ENCODE measurements at regions not wholly inside any gene's neighbourhood (a gene's known extent, or its start where the extent isn't known, plus 50 kb on each side); places are given as distances from the start of the nearest gene placed in this dataset.

DNA sequence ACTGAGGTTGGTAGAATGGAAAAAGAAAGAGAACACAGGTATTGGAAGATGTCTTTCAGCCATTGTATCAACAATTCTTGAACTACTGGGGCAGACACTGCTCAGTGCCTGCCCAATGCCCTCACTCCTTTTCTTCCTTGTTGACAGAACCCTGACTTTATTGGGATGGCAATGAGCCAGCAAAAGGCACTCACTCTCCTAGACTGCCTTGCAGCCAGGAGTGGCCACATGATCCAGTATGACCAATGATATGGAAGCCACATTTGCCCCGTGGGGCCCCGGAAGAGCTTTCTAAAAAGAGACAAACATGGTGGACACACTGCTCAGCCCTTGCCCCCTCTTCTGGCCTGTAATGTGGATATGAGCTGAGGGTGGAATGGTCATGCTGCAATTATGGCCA, 88.6 kb upstream of the ZNF716 start:
- no peaks in the 10 kb centered on the region for H3K27me3 Mint-ChIP-seq
- Histone ChIP-seq H3K36me3 (ENCODE audit: control insufficient read depth in 2 of 2, extremely low read depth in 1 of 2, insufficient read depth in 1 of 2, low read length in 1 of 2) (no peaks in the 10 kb centered on the region), H3K27me3 (replicated peaks in 1 of 2; ENCODE audit: control insufficient read depth in 2 of 2, extremely low read depth in 1 of 2, insufficient read depth in 2 of 2, low read length in 1 of 2) (no peaks in the 10 kb centered on the region), H3K27ac (ENCODE audit: low read length) (no peak overlapping the region), H3K4me1 (ENCODE audit: control insufficient read depth in 1 of 2, extremely low read depth in 1 of 2, insufficient read depth in 2 of 2, low read length in 2 of 2) (no peaks in the 10 kb centered on the region), H3K4me3 (ENCODE audit: control insufficient read depth in 1 of 2, extremely low read depth in 1 of 2, low read length in 1 of 2) (no peak overlapping the region), H3K9me3 (no peaks in the 10 kb centered on the region)
- peaks cover 2% of the 10 kb centered on the region for H3K36me3 Mint-ChIP-seq
- POLR2A ChIA-PET: no interaction called here
- ATAC-seq (replicated peaks in 1 of 4) (no peak), DNase-seq (no peak)
- 93% methylated on average over 2 of the region's 2 CpGs for WGBS (ENCODE audit: insufficient coverage)
- no peaks in the 10 kb centered on the region for H3K4me1 Mint-ChIP-seq
- CTCF ChIA-PET: no interaction called here
- H3K27ac Mint-ChIP-seq: no peak overlapping the region
- no peak overlapping the region for H3K4me3 Mint-ChIP-seq
- H3K9me3 Mint-ChIP-seq: peaks cover 28 to 43% (median 30%) of the 10 kb centered on the region in 3 donors

DNA sequence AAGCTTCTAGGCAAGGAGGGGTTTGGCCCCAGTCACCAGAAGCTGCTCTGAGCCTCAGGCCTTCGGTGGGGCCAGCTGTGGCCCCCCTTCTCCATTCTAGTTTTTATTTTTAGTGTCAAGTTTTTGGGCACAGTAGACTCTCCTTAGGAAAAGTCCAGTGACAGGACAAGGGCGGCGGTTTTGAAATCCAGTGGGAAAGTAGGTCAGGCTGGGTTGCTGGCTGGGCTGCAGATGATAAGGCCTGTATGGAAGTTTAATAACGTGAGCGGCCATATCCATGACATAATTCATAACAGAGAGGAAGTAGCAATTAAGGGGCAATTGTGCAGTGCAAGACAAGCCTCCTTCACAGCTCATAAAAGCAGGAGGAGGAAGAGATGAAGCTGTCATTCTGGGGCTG, 87.1 kb upstream of the ZNF716 start:
- DNase-seq (no peak), ATAC-seq (replicated peaks in 1 of 4) (no peak)
- no peak overlapping the region for H3K27ac Mint-ChIP-seq
- H3K9me3 ChIP-seq: no peaks in the 10 kb centered on the region
- no peak overlapping the region for H3K4me3 ChIP-seq (ENCODE audit: control insufficient read depth in 1 of 2, extremely low read depth in 1 of 2, low read length in 1 of 2)
- peaks cover 34 to 49% (median 34%) of the 10 kb centered on the region in 3 donors for H3K9me3 Mint-ChIP-seq
- H3K4me1 Mint-ChIP-seq: no peaks in the 10 kb centered on the region
- H3K27ac ChIP-seq (ENCODE audit: low read length): no peak overlapping the region
- CTCF ChIA-PET: no interaction called here
- H3K36me3 ChIP-seq (ENCODE audit: control insufficient read depth in 2 of 2, extremely low read depth in 1 of 2, insufficient read depth in 1 of 2, low read length in 1 of 2): no peaks in the 10 kb centered on the region
- POLR2A ChIA-PET: no interaction called here
- H3K36me3 Mint-ChIP-seq: peaks cover 2% of the 10 kb centered on the region
- no peaks in the 10 kb centered on the region for H3K27me3 Mint-ChIP-seq
- WGBS (ENCODE audit: insufficient coverage): 77% methylated on average over 3 of the region's 5 CpGs
- no peaks in the 10 kb centered on the region for H3K4me1 ChIP-seq (ENCODE audit: control insufficient read depth in 1 of 2, extremely low read depth in 1 of 2, insufficient read depth in 2 of 2, low read length in 2 of 2)
- no peaks in the 10 kb centered on the region for H3K27me3 ChIP-seq (replicated peaks in 1 of 2; ENCODE audit: control insufficient read depth in 2 of 2, extremely low read depth in 1 of 2, insufficient read depth in 2 of 2, low read length in 1 of 2)
- H3K4me3 Mint-ChIP-seq: no peak overlapping the region

DNA sequence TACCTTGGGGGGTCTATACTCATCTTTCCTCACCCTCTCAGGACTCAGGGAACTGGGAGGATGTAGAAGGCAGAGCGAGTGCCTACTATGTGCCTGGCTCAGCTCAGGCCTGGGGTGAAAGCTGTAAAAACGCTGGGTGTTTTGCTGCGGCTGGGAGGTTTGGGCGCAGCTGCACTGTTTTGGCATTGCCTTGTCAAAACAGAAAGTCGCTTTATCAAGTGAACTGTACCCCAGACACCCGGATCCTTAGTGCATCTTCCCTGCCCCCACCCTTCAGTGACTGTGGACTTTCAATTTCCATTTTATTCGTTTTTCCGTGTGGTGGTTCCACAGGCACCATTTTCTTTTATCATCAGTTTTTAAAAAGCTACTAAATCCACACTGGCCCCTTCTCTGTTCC, 86.7 kb upstream of the ZNF716 start:
- ChIA-PET POLR2A (no interaction called here), CTCF (no interaction called here)
- ATAC-seq (replicated peaks in 1 of 4): no peak
- Mint-ChIP-seq H3K27ac (no peak overlapping the region), H3K27me3 (no peaks in the 10 kb centered on the region), H3K4me1 (no peaks in the 10 kb centered on the region), H3K4me3 (no peak overlapping the region), H3K9me3 (peaks cover 36 to 49% (median 39%) of the 10 kb centered on the region in 3 donors), H3K36me3 (peaks cover 2% of the 10 kb centered on the region)
- no peak overlapping the region for H3K4me3 ChIP-seq (ENCODE audit: control insufficient read depth in 1 of 2, extremely low read depth in 1 of 2, low read length in 1 of 2)
- H3K36me3 ChIP-seq (ENCODE audit: control insufficient read depth in 2 of 2, extremely low read depth in 1 of 2, insufficient read depth in 1 of 2, low read length in 1 of 2): no peaks in the 10 kb centered on the region
- no peak overlapping the region for H3K27ac ChIP-seq (ENCODE audit: low read length)
- H3K9me3 ChIP-seq: no peaks in the 10 kb centered on the region
- 71% methylated on average over 8 of the region's 8 CpGs for WGBS (ENCODE audit: insufficient coverage)
- no peak for DNase-seq
- no peaks in the 10 kb centered on the region for H3K4me1 ChIP-seq (ENCODE audit: control insufficient read depth in 1 of 2, extremely low read depth in 1 of 2, insufficient read depth in 2 of 2, low read length in 2 of 2)
- no peaks in the 10 kb centered on the region for H3K27me3 ChIP-seq (replicated peaks in 1 of 2; ENCODE audit: control insufficient read depth in 2 of 2, extremely low read depth in 1 of 2, insufficient read depth in 2 of 2, low read length in 1 of 2)

DNA sequence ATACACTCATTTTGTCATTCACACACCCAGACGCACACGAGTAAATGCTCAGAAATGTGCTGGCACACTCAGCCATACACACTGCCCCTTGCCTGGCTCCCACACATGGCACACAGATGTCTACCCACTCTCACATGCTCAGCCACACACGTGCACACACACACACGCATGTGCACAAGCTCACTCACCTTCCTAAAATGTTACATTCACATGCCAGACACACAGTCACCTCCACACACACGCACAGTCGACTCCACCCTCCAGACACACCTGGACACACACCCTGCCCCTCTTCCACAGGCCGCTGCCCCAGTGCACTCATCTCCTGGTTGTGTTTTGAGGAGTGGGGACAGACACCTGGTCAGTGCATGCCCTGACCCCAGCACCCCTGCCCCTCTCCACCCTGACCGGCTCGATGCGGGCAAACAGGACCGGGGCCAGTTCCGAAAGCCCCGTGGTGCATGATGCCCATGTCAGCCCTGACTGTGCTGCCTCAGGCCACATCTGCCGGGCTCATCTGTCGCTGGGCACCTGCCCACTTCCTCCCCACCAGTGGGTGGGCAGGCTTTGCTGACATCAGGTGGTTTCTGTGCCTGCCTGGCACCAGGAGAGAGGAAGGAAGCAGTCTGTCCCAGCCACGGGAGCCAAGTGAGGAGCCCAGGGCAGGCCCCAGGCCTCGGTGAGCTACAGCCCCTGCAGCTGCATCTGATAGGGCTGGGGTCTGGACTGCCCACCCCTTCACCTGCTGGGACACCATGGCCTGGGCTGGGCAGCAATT, 84.9 kb upstream of the ZNF716 start:
- ChIA-PET POLR2A (no interaction called here), CTCF (no interaction called here)
- H3K4me3 ChIP-seq (ENCODE audit: control insufficient read depth in 1 of 2, extremely low read depth in 1 of 2, low read length in 1 of 2): no peak overlapping the region
- H3K27me3 Mint-ChIP-seq: no peaks in the 10 kb centered on the region
- H3K36me3 Mint-ChIP-seq: peaks cover 2% of the 10 kb centered on the region
- no peak overlapping the region for H3K4me3 Mint-ChIP-seq
- no peaks in the 10 kb centered on the region for H3K27me3 ChIP-seq (replicated peaks in 1 of 2; ENCODE audit: control insufficient read depth in 2 of 2, extremely low read depth in 1 of 2, insufficient read depth in 2 of 2, low read length in 1 of 2)
- H3K36me3 ChIP-seq (ENCODE audit: control insufficient read depth in 2 of 2, extremely low read depth in 1 of 2, insufficient read depth in 1 of 2, low read length in 1 of 2): no peaks in the 10 kb centered on the region
- H3K9me3 ChIP-seq: no peaks in the 10 kb centered on the region
- ATAC-seq (replicated peaks in 1 of 4) (no peak), DNase-seq (no peak)
- H3K27ac Mint-ChIP-seq: no peak overlapping the region
- 82% methylated on average over 16 of the region's 17 CpGs for WGBS (ENCODE audit: insufficient coverage)
- H3K4me1 ChIP-seq (ENCODE audit: control insufficient read depth in 1 of 2, extremely low read depth in 1 of 2, insufficient read depth in 2 of 2, low read length in 2 of 2): no peaks in the 10 kb centered on the region
- no peak overlapping the region for H3K27ac ChIP-seq (ENCODE audit: low read length)
- H3K9me3 Mint-ChIP-seq: peaks cover 28 to 43% (median 35%) of the 10 kb centered on the region in 3 donors
- H3K4me1 Mint-ChIP-seq: no peaks in the 10 kb centered on the region

DNA sequence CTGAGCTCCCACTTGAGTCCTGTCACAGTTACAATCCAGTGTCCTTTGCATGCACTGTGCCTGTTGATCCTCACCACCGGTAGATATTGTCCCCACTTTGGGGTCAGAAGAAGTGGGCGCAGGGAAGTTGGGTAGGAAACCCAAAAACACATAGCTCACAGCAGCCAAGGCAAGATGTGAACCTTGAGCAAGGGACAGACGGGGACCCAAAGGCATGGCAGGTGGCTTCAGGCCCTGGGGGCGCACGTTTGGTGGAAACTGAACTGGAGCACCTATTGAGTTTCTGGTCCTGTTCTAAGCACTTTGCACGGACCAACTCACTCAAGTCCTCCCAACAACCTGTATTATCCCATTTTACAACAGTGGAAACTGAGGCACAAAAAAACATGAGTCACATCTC, 82.8 kb upstream of the ZNF716 start:
- ChIA-PET CTCF (no interaction called here), POLR2A (no interaction called here)
- WGBS (ENCODE audit: insufficient coverage): 73% methylated on average over 5 of the region's 6 CpGs
- no peaks in the 10 kb centered on the region for H3K27me3 Mint-ChIP-seq
- DNase-seq: no peak
- no peak for ATAC-seq (replicated peaks in 1 of 4)
- H3K27ac ChIP-seq (ENCODE audit: low read length): no peak overlapping the region
- H3K9me3 Mint-ChIP-seq: peaks cover 22 to 40% (median 32%) of the 10 kb centered on the region in 3 donors
- no peak overlapping the region for H3K4me3 ChIP-seq (ENCODE audit: control insufficient read depth in 1 of 2, extremely low read depth in 1 of 2, low read length in 1 of 2)
- no peaks in the 10 kb centered on the region for H3K36me3 Mint-ChIP-seq
- H3K27ac Mint-ChIP-seq: no peak overlapping the region
- no peaks in the 10 kb centered on the region for H3K36me3 ChIP-seq (ENCODE audit: control insufficient read depth in 2 of 2, extremely low read depth in 1 of 2, insufficient read depth in 1 of 2, low read length in 1 of 2)
- no peaks in the 10 kb centered on the region for H3K9me3 ChIP-seq
- H3K4me1 Mint-ChIP-seq: no peaks in the 10 kb centered on the region
- no peaks in the 10 kb centered on the region for H3K4me1 ChIP-seq (ENCODE audit: control insufficient read depth in 1 of 2, extremely low read depth in 1 of 2, insufficient read depth in 2 of 2, low read length in 2 of 2)
- no peaks in the 10 kb centered on the region for H3K27me3 ChIP-seq (replicated peaks in 1 of 2; ENCODE audit: control insufficient read depth in 2 of 2, extremely low read depth in 1 of 2, insufficient read depth in 2 of 2, low read length in 1 of 2)
- no peak overlapping the region for H3K4me3 Mint-ChIP-seq

DNA sequence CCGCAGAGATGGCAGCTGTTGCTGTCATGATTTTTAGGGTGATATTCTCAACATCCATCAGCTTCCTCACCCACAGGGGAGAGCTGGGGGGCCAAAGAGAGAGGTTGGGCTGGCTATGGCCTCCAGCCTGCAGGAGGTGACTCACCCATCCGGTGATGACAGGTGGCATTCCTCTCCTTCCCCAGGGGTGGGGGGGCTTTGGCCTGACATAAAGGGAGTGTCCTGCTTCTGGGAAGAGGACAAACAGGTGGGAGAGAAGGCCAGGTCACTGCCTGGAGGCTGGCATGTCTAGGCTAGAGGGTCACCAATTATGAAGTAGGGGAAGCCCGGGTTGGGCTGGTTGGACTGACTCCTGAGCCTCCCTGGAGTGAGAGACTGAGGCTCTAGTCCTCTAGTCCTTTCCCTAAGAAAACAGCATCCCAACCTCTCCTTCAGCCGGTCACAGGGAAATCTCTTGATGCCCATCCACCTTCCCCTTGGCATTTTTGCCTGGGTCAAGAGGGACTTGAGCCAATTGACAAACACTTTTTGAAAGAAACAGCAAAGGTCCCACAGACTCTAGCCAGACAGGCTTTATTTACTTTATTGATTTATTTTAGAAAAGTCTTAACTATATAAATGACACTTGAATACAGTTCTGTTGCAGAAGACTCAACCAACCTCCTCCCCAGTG, 79.8 kb upstream of the ZNF716 start:
- H3K27me3 Mint-ChIP-seq: no peaks in the 10 kb centered on the region
- ChIA-PET POLR2A (no interaction called here), CTCF (no interaction called here)
- Histone ChIP-seq H3K9me3 (no peaks in the 10 kb centered on the region), H3K27me3 (replicated peaks in 1 of 2; ENCODE audit: control insufficient read depth in 2 of 2, extremely low read depth in 1 of 2, insufficient read depth in 2 of 2, low read length in 1 of 2) (peaks cover 0 to 2% of the 10 kb centered on the region in 2 experiments), H3K36me3 (ENCODE audit: control insufficient read depth in 2 of 2, extremely low read depth in 1 of 2, insufficient read depth in 1 of 2, low read length in 1 of 2) (no peaks in the 10 kb centered on the region), H3K4me3 (ENCODE audit: control insufficient read depth in 1 of 2, extremely low read depth in 1 of 2, low read length in 1 of 2) (no peak overlapping the region), H3K4me1 (ENCODE audit: control insufficient read depth in 1 of 2, extremely low read depth in 1 of 2, insufficient read depth in 2 of 2, low read length in 2 of 2) (no peaks in the 10 kb centered on the region), H3K27ac (ENCODE audit: low read length) (no peak overlapping the region)
- DNase-seq (no peak), ATAC-seq (replicated peaks in 1 of 4) (no peak)
- whole genome bisulfite sequencing (ENCODE audit: insufficient coverage): 88% methylated on average over 1 of the region's 4 CpGs
- no peak overlapping the region for H3K27ac Mint-ChIP-seq
- no peaks in the 10 kb centered on the region for H3K4me1 Mint-ChIP-seq
- no peaks in the 10 kb centered on the region for H3K36me3 Mint-ChIP-seq
- no peak overlapping the region for H3K4me3 Mint-ChIP-seq
- peaks cover 33 to 41% (median 36%) of the 10 kb centered on the region in 3 donors for H3K9me3 Mint-ChIP-seq

Measured in T-cell (primary cell).